IPS DF 19.7 (cell line): ENCODE measurements at regions not wholly inside any gene's neighbourhood (a gene's known extent, or its start where the extent isn't known, plus 50 kb on each side); places are given as distances from the start of the nearest gene placed in this dataset.

Experiments used
- DNase-seq: peaks from one replicate; pipeline ENCODE4 v3.0.0-alpha.2; 2013; ENCODE audit warnings: low read depth, low spot score

DNA sequence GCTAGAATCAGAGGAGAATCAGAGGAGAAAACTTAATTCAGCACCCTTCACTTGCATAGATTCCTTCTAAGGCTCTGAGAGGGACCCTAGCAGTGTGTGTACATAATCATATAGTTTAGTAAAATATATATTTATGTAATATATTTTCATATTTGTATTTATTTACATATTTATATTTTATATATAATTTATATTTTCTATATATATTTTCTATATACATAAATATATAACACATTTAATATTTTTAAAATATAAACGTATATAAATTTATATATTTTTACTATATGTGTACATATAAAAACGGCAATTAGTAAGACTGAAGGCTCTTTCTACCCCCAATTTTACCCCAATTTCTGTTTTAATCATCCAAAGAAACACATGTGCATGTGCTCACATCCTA is 80.3 kb downstream of the NXPE2 start:
- DNase-seq = no peak

DNA sequence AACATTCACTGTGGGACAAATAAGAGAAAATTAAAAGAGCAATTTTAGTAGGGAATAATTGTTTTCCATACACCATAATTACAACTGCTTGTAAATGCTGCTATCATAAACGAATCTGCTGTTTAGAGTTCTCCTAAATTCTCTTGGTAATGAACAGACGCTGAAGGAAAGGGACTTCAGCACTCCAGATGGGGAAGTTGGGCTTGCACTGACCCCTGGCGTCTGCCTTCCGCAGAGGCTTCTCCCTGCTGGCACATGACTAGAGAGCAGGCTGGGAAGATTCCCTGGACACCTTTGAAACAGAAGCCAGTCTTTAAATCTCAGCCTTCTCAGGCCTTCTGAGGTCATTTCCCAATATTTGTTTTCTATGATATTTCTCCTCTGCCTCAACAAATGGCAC is 84.1 kb downstream of the NXPE2 start:
- DNase-seq = no peak

DNA sequence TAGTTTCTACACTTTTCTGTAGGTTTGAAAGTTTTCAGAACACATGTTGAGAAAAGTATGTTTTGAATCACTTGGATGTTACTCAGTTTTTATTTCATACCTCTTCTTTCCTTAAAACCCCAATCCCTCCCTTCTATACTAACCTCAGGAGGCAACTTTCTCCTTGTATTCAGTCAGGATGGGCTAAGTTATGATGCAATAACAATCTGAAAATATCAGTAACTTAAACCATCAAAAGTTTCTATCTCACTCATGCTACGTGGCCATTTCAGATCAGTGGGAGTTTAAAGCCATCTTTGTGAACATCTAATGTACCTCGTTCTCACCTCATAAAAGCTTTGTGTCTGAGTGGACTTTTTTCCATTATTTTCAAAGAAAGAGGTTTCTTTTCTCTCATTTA is 86.2 kb downstream of the NXPE2 start:
- no peak for DNase-seq

DNA sequence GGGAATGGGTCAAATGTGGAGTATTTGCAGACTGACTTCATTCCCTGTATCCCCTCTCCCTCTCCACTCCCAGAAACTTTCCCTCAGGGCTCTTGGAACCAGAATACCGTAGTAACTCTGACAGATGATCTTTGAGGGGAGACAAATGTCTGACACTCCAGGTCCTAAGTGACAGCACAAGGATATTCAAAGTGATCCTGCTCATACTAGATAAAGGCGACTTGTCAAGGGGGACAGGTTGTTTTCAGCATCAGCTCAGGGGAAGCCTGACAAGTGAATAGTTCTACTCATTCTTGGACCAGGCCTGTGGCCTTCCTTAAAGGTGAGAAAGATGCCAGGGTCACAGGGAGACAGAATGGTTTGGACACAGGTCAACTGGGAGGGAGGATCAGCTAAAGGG is 92.8 kb downstream of the NXPE2 start:
- no peak for DNase-seq

DNA sequence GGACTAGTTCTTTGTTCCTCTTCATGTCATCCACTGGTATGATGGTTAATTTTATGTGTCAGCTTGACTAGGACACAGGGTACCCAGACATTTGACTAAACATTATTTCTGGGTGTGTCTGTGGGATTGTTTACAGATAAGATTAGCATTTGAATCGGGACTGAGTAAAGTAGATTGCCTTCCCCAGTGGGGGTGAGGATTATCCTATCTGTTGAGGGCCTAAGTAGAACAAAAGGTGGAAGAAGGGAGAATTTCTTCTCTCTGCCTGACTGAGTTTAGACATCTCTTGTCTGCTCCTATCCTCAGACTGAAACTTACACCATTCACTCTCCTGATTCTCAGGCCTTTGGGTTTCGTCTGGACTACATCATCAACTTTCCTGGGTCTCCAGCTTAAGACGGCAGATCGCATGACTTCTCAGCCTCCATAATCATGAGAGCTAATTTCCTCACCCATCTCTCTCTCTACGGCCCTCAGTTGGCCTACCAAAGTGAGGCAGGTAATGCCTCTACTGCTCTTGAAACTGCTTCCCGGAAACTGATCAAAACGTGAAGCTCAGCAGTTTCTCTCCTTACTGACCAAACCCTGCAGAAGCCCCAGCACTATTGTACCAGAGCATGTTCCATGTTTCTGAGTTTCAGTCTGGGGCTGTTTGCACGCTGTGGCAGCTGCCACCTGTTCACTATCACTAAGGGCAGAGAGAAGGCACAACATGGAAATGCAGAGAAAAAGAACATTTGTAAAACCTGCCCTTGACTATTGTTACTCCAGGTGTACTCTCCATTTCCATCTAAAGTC is 95.4 kb downstream of the NXPE2 start:
- DNase-seq = peak; percentile 15

DNA sequence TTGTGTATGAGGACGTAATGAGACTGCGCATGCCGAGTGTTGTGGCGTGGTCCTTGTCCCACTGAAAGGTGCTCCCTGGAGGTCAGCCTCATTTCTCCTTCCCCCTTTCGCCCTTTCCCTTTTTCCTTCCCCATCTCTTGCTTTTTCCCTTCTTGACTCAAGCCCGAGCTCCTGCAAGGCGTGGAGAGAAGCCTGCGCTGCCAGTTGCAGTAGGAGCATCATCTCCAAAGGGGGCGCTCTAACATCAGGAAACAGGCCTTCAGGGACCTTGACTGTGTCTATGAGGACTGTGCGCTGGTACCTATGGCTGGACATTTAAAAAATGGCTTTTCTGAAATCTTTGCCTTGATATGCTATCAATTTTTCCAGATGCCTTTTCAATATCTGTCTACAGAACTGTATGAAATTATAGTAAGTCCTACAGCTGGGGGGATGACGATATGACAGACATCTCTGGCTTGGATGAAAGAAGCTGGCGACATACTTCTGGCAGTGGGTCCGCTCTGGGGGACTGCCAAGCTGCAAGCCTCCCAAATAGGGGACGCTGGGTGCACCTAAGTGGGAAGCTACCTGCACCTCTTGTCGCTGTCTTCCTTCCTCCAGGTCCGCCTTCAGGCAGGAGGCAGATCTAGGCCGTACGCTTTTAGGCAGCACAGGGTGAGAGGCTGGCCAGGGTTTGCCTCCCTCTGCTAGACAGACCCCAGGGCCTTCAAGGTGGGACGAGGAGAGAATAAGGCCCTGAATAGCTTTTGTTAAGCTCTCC is 96.5 kb downstream of the NXPE2 start:
- peak; percentile 20 for DNase-seq

DNA sequence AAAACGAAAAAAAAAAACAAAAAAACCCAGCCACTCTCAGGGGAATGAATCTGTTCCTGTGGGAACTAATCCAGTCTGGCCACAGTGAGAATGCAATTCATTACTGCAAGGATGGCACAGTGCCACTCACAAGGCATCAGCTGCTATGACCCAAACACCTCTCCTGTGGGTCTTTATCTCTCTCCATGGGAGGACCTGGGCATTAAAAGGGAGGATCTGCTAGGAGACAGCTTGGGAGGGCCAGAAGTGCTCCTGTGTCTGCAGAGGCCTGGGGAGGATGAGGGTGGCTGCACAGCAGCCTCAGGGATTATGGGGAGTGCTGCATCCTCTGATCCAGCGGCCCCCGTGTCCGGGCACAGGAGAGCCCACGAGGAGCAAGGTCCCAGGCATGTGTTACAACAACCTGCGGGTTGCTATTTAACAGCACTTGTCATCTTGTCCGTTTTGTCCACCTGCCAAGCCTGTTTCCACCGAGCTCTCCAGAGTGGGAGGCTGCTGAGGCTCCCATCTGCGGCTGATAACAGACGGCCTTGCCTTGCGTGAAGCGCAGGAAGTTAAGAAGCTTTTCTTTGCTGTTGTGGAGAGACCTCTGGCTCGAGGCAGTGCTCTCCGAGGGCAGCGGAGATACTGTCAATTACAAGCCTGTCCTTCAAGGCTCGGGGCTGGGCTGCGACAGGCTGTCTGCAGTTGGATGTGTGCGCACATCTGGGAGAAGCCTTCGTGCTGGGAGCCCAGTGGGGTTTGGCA is 97.7 kb downstream of the NXPE2 start:
- no peak for DNase-seq

DNA sequence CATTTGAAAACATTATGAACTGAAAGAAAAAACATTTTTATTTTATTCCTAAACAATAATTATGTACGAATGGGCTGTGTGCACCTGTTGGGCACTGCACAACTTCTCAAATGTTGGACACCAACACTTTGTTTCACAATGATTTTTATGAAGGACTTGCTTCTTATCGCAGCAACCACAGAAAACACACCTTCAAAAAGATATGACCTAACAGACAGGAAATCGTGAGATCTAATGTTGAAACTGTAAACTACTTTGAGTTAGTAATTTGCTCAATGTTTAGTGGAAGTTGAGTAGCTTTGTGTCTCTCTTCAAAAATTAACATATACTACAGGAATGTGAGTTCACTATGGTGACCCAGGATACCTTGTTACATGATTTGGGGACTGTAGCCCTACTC is 98.6 kb downstream of the NXPE2 start:
- no peak for DNase-seq

DNA sequence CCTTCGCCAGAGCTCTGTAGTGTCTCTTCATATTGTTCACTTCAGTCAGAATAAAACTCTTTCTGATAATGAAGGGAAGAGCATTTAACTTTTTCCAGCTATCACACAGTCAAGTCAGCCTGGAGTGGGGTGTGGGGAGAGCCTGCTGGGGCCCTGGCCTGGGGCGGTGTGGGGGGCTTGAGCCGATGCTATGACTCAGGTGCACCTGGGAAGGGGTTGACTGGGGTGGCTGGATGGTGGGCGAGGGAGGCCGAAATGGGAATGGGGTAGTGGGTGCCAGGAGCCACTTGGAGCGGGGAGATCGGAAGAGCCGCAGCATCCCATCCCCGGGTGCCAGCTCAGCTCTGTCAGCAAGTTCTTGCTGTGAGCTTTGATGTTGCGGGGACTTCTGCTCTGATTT is 100.9 kb downstream of the NXPE2 start:
- DNase-seq = no peak

DNA sequence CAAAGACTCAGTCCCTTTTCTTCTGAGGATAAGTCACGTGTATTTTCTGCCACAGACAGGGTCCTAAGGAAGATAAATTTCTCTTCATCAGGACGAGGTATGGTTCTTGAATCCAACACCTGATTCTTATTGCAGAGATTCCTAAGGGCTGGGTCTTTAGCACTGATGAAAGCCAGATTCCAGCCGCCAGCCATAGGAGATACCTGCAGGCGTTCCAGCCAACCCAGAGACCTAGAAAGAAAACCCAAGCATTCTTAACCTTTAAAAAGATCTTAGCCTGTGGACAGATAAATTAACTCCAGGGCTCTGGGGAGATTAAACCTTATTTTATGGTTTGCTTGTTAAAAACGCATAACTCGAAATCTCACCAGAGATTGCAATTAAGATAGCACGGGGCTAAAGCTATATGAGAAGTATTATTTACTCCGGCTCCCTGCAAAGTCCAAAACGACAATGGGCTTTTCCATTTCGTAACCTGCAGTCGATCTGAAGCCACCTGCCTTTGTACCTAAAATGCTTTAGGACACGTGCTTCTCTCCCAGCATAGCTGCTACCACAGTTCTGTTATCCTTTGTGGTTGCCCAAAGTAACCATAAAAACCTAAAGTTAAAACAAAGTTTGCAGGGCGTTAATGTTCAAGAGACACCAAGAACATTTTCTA is 104.5 kb downstream of the NXPE2 start:
- DNase-seq = no peak

DNA sequence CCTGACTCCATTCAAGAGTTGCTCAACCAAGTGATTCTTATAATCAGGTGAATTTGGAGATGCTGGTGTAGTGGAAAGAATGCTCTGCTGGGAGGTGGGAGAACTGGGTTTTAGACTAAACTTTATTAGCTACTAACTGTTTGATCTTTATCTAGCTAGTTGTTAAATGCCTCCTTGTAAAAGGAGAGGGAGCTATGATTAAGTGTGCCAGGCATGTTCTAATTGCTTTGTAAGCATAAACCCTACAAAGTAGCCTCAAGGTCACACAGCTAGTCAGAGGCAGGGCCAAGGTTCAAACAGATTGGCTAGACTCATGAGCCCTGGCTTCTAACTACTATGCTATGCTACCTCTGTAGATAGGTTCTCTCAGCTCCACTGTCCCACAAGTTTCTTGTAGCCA is 105.5 kb downstream of the NXPE2 start:
- no peak for DNase-seq

DNA sequence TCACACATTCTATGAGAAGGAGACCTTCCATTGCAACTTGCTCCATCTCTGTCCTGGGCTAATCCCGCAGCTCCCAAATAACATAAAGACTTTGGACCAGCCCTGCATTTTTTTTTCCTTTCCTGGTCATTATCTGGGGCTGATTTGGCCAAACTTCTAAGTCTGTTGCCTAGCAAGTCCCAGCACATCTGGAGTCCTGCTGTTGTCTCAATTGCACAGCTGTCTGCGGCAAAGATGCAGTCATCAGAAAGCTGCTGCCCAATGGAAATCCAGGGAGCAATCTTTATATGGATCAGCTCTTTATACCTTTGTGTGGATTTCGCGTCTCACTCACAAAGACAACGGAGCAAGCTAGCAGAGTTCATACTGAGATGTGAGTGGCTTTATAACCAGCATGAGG is 105.9 kb downstream of the NXPE2 start:
- DNase-seq = no peak

DNA sequence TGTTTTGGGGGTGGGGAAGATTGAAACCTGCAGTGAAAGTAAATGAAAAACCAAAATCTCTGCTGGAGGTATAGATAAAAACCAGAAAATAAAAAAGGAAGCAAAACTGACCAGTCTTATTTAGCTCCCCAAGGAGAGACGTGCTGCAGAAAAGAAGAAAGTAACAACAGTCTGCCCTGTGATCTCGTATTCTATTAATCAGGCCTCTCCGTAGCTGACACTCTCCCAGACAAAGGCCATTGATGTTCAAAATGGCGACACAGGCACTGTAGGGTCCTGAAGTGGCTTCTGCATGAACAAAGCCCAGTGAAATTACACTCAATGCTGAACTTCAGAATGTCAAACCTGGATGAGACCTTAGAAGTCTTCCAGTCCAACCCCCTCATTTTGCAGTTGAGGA is 106.6 kb downstream of the NXPE2 start:
- DNase-seq = no peak

DNA sequence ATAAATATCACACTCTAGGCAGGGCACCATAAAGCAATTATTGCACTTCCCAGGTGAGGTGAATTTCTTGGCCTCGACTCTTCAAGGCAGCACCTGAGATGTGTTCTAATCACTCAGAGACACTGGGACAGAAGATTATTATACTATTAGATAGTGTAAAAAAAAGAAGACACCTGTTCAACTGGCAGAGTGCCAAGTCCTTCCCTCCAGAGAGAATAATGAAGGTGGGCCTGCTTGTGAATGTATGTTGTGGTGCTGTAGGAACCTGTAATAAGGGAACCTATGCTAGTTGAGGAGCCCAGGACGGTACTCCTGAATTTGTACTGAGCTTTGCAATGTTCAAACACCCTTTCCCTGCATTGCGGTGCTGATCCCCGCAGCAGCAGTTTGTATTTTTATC is 107.5 kb downstream of the NXPE2 start:
- no peak for DNase-seq

DNA sequence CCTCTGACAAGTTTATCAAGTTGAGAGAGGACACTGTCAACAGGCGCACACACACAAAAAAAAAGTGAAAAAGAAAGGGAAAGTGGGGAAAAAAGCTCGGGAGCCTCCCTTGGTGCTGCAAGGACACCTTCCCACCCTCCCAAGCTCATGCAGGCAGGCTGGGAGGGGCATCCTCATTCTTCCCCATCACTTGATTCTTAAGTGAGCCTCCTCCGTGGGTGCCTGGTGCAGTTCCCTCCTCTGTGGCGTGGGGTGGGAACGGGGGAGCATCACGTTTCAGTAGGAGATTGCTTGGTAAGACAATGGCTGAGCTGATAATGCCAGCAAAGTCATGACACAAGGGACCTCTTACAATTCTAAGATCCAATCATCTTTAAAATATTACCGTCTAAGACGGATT is 108.8 kb downstream of the NXPE2 start:
- DNase-seq = no peak

DNA sequence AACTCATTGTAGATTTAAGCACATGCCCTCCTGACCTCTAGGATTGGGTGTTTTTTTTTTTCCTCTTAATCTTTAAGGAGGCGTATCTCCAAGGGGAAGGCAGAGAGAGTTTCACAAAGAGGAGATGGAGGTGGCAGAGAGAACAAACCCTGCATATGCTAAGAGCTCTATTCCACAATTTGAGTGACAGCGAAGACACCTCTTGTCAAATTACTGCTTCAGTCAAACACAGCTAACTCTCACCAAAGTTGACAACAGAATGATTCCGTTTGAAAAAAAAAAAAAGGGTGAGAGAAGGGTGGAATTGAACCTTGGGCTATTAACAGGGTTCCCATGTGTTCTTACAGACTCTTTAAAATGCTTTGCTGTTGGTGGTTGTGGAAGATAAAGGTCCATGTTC is 112.6 kb downstream of the NXPE2 start:
- no peak for DNase-seq

DNA sequence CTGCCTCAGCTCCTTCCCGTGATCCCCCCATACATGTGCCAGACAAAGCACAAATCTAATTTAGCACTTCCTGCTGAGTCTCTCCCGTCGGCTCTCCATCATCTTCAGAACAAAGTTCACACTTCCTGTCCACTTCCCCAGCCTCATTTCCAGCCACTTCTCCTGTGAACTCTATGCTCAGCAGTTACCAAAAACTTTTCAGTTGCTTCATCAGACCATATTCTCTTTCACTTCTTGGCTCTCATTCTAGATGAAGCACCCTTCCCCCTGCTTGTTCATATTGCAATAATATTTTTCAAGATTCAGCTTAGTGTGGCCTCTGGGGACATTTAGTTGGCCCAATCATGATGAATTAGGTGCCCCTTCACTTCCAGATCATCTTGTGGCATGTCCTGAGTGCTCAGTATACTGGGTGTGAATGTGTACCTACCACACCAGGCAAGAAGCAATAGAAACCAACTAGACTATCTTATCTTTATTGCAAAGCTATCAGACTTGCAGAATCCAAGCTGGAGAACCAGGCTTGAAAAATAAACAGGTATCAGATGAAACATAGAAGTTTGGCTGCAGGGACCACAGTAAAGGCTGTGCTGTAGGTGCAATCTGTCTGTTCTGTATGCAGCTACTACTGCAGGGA is 115.8 kb downstream of the NXPE2 start:
- no peak for DNase-seq

DNA sequence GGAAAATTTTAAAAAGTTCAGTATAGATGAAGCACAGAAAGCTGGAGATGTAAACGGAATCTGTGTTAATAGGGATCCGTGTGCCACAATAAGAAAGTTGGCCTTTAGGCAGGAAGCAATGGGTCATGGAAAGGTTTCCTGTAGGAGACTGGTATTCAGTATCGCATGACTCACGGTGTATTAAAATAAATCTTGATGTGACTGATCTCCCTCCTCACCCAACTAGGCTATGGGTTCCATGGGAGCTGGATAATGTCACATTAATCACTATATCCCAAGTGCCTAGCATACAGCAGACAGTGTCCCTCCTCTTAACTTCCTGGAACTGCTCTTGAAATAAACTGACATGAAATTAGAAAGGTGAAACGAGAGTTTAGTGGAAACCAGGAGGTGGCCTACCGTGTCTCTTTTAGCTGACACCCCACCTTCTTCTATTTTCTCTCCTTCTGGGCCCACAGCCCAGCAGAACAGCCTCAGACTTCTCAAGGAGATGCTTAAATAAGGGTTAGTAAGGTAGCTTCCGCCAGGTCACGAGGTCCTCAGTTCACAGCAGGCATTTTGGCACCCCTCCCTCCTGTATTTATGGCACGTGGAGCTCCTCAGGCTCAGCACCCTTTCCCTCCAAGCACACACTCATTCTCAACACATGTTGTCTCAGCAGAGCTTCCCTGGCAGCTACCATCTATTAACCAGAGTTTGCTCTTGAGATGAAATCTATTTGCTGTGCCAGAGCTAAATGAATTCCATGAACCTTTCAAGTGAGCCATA is 118.8 kb downstream of the NXPE2 start:
- no peak for DNase-seq

DNA sequence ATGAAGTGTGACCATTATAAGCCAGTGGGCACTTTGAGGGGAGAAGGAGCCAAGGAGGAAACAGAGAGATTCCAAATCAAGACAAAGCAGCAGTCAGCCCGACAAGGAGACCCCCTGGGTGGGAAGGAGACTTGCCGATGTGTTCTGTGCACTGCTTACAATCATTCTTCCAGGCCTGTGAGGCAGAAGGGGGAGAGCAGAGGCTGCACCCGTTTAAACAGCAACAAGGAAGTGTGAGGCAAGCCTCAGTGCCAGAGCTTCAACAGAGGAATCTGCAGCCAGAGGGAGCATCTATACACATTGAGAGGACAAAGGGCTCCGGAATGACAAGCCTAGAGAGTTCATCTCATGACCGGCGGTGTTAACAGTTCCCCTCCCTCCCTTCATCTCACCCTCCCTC is 121.1 kb downstream of the NXPE2 start:
- peak; percentile 73 for DNase-seq

DNA sequence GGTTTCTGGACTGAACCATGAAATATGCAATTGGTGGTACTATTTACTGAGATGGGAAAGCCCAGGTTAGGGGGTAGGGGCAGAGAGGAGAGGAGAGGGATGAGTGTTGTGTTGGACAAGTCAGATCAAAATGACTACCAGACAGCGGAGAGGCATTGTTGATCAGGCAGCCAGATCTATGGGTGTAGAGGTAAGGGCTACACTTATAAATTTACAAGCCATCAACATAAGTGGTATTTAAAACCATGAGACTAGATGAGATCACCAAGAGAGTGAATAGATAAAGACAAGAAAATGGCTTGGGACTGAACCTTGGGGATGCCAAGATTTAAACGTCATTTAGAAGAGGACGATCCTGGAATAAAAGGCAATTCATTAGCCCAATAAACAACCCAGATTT is 123.4 kb downstream of the NXPE2 start:
- DNase-seq = no peak

DNA sequence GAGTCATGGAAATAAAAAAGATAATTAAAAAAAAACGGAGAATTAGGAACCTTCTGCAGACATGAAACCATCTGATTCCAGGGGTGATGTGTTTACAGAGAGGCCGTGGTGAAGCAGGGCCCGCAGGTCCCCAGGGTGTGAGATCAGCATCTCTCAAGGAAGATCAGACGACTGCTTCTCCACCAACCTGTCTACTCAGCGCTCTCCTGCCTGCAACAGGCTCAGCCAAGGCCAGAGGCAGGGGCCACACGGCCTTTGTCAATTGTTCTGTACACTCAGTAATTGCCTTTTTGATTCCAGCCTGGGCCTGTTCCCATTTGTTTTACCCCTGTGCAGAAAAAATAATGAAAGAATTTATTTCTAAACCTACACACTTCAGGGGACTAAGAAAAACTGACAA is 124.6 kb downstream of the NXPE2 start:
- no peak for DNase-seq
